A549 (cell line): ENCODE measurements at regions not wholly inside any gene's neighbourhood (a gene's known extent, or its start where the extent isn't known, plus 50 kb on each side); places are given as distances from the start of the nearest gene placed in this dataset.

ENCODE experiments used
- ATAC-seq, 2 experiments: fragments of 200-7000 bp in 1 of 2; fragments of >200 bp in 1 of 2; cut with Nextera tagmentation in 1 of 2; cut with Tn5 transposase in 1 of 2; 3 replicates each; pipeline versions ENCODE4 v1.8.0 to v1.9.1; 2018 to 2020; ENCODE audit warnings: mild to moderate bottlenecking in 1 of 2, moderate library complexity in 1 of 2
- CTCF ChIA-PET: fragments of 300-600 bp; sonication (Branson Sonifier 250); formaldehyde crosslinking; extraction: SDS; loops from one replicate; lab custom pipeline; 2021; ENCODE audit warnings: antibody characterized with exemption, inconsistent platforms; lab: Yijun Ruan, JAX
- POLR2A ChIA-PET: fragments of 350-600 bp; formaldehyde crosslinking; extraction: SDS; loops from one replicate; lab custom pipeline; 2021; ENCODE audit warnings: antibody characterized with exemption, inconsistent platforms; lab: Yijun Ruan, JAX
- DNase-seq, 2 experiments: peaks; one replicate each; pipeline versions ENCODE4 v3.0.0 to v3.0.0-alpha.2; 2011 to 2016; ENCODE audit warnings: low read depth in 1 of 2, low spot score in 1 of 2
- FAIRE-seq: peaks from 2 replicates; lab custom pipeline; 2011; peaks lifted over from hg19 to GRCh38; lab: Jason Lieb, UNC
- H3K27ac ChIP-seq, 2 experiments: fragments of >200 bp; sonication (Bioruptor Twin); formaldehyde crosslinking; 3 replicates each; pipeline ENCODE4 v1.5.1; 2016 to 2017
- H3K4me1 ChIP-seq: fragments of >200 bp; sonication (Bioruptor Twin); formaldehyde crosslinking; 3 replicates; pipeline ENCODE4 v1.6.1; 2016
- H3K4me2 ChIP-seq: fragments of >200 bp; sonication (Bioruptor Twin); formaldehyde crosslinking; 3 replicates; pipeline ENCODE4 v1.6.1; 2016
- H3K4me3 ChIP-seq: fragments of >200 bp; sonication (Bioruptor Twin); formaldehyde crosslinking; 3 replicates; pipeline ENCODE4 v1.5.1; 2016
- H3K9me3 ChIP-seq: fragments of >200 bp; sonication (Bioruptor Twin); formaldehyde crosslinking; 3 replicates; pipeline ENCODE4 v1.6.1; 2016
- ATOH8 ChIP-seq: fragments of 250-450 bp; sonication (Bioruptor Pico); IDR thresholded peaks from 2 replicates; pipeline ENCODE4 v1.5.0; 2020; ENCODE audit warnings: low read depth, mild to moderate bottlenecking, moderate library complexity
- BHLHE40 ChIP-seq: IDR thresholded peaks from 2 replicates; pipeline ENCODE4 v1.6.1; 2012; ENCODE audit warnings: low read depth, low read length, inconsistent platforms
- CBX2 ChIP-seq: fragments of 200-600 bp; sonication (generic); IDR thresholded peaks from 2 replicates; pipeline ENCODE4 v1.6.1; 2016; ENCODE audit warnings: low read depth, mild to moderate bottlenecking, borderline replicate concordance
- CHD4 ChIP-seq: fragments of 200-600 bp; sonication (generic); IDR thresholded peaks from 2 replicates; pipeline ENCODE4 v1.6.1; 2016; ENCODE audit warnings: antibody characterized with exemption, mild to moderate bottlenecking, borderline replicate concordance
- FOSL2 ChIP-seq, 2 experiments: fragments of 450-650 bp in 1 of 2; fragments of >200 bp in 1 of 2; sonication (Bioruptor Twin) in 1 of 2; formaldehyde crosslinking; IDR thresholded peaks; 2 replicates each; pipeline versions ENCODE4 v1.5.0 to v1.6.1; 2016 to 2020; ENCODE audit warnings: mild to moderate bottlenecking in 1 of 2, moderate library complexity in 1 of 2
- HEYL ChIP-seq: fragments of 250-450 bp; sonication (Bioruptor Pico); IDR thresholded peaks from 2 replicates; pipeline ENCODE4 v1.8.0; 2021; ENCODE audit warnings: mild to moderate bottlenecking, moderate library complexity
- HMGXB4 ChIP-seq: fragments of 250-450 bp; sonication (Bioruptor Pico); IDR thresholded peaks from 2 replicates; pipeline ENCODE4 v1.5.0; 2021; ENCODE audit warnings: mild to moderate bottlenecking, moderate library complexity, borderline replicate concordance
- HOXA7 ChIP-seq: fragments of 250-450 bp; sonication (Bioruptor Pico); IDR thresholded peaks from 2 replicates; pipeline ENCODE4 v1.5.0; 2020; ENCODE audit warnings: mild to moderate bottlenecking, moderate library complexity
- HOXB13 ChIP-seq: fragments of 250-450 bp; sonication (Bioruptor Pico); IDR thresholded peaks from 2 replicates; pipeline ENCODE4 v1.5.0; 2020; ENCODE audit warnings: low read depth, mild to moderate bottlenecking, moderate library complexity
- MAFK ChIP-seq: fragments of 450-650 bp; IDR thresholded peaks from 2 replicates; pipeline ENCODE4 v1.6.1; 2014; ENCODE audit not compliant: partially characterized antibody
- MAX ChIP-seq: IDR thresholded peaks from 2 replicates; pipeline ENCODE4 v1.6.1; 2012
- MAZ ChIP-seq: fragments of 150-350 bp; IDR thresholded peaks from 2 replicates; pipeline ENCODE4 v1.6.1; 2014; ENCODE audit warnings: antibody characterized with exemption, low read depth, low read length, borderline replicate concordance
- NFE2L2 ChIP-seq: fragments of 150-350 bp; conservative IDR thresholded peaks from 2 replicates; pipeline ENCODE4 v1.6.1; 2014; ENCODE audit warnings: low read length
- NR3C1 ChIP-seq: fragments of >200 bp; sonication (Bioruptor Twin); formaldehyde crosslinking; IDR thresholded peaks from 3 replicates; pipeline ENCODE4 v1.6.1; 2017
- PHF8 ChIP-seq: fragments of 200-600 bp; sonication (generic); IDR thresholded peaks from 2 replicates; pipeline ENCODE4 v1.6.1; 2016; ENCODE audit warnings: low read depth, mild to moderate bottlenecking, antibody characterized with exemption, moderate library complexity, borderline replicate concordance
- POLR2AphosphoS2 ChIP-seq: conservative IDR thresholded peaks from 2 replicates; pipeline ENCODE4 v1.6.1; 2012; ENCODE audit warnings: low read length, improper control_type of control experiment, inconsistent platforms
- REST ChIP-seq: fragments of 200-600 bp; sonication (generic); IDR thresholded peaks from 2 replicates; pipeline ENCODE4 v1.6.1; 2016; ENCODE audit warnings: antibody characterized with exemption, mild to moderate bottlenecking, moderate library complexity
- RNF2 ChIP-seq: fragments of 200-600 bp; sonication (generic); IDR thresholded peaks from 2 replicates; pipeline ENCODE4 v1.6.1; 2016; ENCODE audit warnings: low read depth, mild to moderate bottlenecking, antibody characterized with exemption, moderate library complexity, borderline replicate concordance
- TFCP2L1 ChIP-seq: fragments of 250-450 bp; sonication (Bioruptor Pico); IDR thresholded peaks from 2 replicates; pipeline ENCODE4 v1.5.0; 2021; ENCODE audit warnings: mild to moderate bottlenecking
- WGBS: methylation state at CpG from one replicate; pipeline ENCODE4 v1.1.6; 2017; ENCODE audit errors: missing lambda C conversion rate; 5-methylcytosine and 5-hydroxymethylcytosine counted together
- TF ChIP-seq, protein P1 (sequence below): IDR thresholded peaks from 2 replicates; pipeline ENCODE4 v1.6.1; 2012

DNA sequence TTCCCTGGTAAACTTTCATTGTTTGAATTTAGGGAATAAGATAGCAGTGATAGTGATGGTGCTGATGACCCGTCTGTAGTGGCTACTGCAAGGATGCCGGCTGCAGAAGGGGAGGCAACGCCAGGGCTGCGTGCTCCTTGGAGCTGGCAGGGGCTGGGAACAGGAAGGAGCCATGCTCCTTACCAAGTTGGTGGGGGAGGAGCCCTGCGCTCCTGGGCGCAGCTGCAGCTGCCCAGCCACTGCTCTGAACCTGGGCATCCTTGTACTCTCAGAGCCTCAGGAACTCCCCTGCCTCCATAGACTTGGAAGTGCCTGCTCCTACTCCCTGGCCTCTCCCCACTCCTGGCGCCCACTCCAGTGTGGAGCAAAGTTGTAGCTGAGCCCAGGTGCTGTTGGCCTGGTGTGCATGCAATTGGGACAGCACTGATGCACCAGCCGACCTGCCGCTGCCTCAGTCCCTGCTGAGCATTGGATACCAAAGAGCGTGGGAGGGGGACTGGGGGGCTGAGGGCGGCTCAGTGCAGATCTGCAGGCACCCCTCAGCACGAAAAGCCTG is 585.1 kb upstream of the FAM174A start:
- 21% methylated on average over 9 of the region's 12 CpGs for WGBS
- ATAC-seq = no peak
- no peak for DNase-seq
- H3K4me3 ChIP-seq = no peak overlapping the region
- CTCF ChIA-PET = no interaction called here
- no peak overlapping the region for H3K4me2 ChIP-seq
- POLR2A ChIA-PET = no interaction called here
- no peaks in the 10 kb centered on the region for H3K4me1 ChIP-seq
- FAIRE-seq = no peak
- TF ChIP-seq NR3C1 = no peak
- no peak for TF ChIP-seq HEYL
- no peak for TF ChIP-seq RNF2
- no peak for TF ChIP-seq HOXB13 (CRISPR knock-in tag)
- H3K9me3 ChIP-seq = no peaks in the 10 kb centered on the region
- no peak overlapping the region for H3K27ac ChIP-seq

- ATAC-seq (no peak), FAIRE-seq (no peak), DNase-seq (no peak)
- H3K4me2 ChIP-seq = no peak overlapping the region
- H3K4me3 ChIP-seq = no peak overlapping the region
- no peaks in the 10 kb centered on the region for H3K9me3 ChIP-seq
- POLR2A ChIA-PET = no interaction called here
- no peak overlapping the region for H3K27ac ChIP-seq
- CTCF ChIA-PET = no interaction called here
- TF ChIP-seq CHD4 = no peak
- no peak for TF ChIP-seq HMGXB4 (CRISPR knock-in tag)
- no peak for TF ChIP-seq HOXA7 (CRISPR knock-in tag)
- TF ChIP-seq POLR2AphosphoS2 = no peak
- no peak for TF ChIP-seq ATOH8 (CRISPR knock-in tag)
- no peak for TF ChIP-seq MAX
- TF ChIP-seq MAFK = no peak
- TF ChIP-seq, protein P1, sequence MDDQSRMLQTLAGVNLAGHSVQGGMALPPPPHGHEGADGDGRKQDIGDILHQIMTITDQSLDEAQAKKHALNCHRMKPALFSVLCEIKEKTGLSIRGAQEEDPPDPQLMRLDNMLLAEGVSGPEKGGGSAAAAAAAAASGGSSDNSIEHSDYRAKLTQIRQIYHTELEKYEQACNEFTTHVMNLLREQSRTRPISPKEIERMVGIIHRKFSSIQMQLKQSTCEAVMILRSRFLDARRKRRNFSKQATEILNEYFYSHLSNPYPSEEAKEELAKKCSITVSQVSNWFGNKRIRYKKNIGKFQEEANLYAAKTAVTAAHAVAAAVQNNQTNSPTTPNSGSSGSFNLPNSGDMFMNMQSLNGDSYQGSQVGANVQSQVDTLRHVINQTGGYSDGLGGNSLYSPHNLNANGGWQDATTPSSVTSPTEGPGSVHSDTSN = no peak
- TF ChIP-seq REST = no peak
- no peak for TF ChIP-seq TFCP2L1
- no peak for TF ChIP-seq CBX2
- TF ChIP-seq PHF8 = no peak
- TF ChIP-seq FOSL2 (IDR thresholded peaks at IDR 0.05) = no peak
- no peak for TF ChIP-seq FOSL2 (CRISPR knock-in tag; IDR thresholded peaks at IDR 0.05)
- no peak for TF ChIP-seq NR3C1
- no peak for TF ChIP-seq BHLHE40
- no peak for TF ChIP-seq NFE2L2
- no peak for TF ChIP-seq MAZ
- 12% methylated on average over 5 of the region's 5 CpGs for WGBS
- H3K4me1 ChIP-seq = no peaks in the 10 kb centered on the region
Measured at GRCh38 chr5:99949361-99949760, 585.8 kb upstream of the FAM174A start.
